Neural crest cell (in vitro differentiated cells): ENCODE measurements at regions not wholly inside any gene's neighbourhood (a gene's known extent, or its start where the extent isn't known, plus 50 kb on each side); places are given as distances from the start of the nearest gene placed in this dataset.

Experiments
- DNase-seq: peaks from one replicate; pipeline ENCODE4 v3.0.0; 2021; ENCODE audit warnings: low read depth, mixed read lengths, low spot score
- H3K27ac Mint-ChIP-seq: one replicate; pipeline ENCODE4 v1.8.0; 2021; ENCODE audit warnings: mild to moderate bottlenecking, mixed read lengths; ENCODE audit not compliant: unreplicated experiment
- H3K27me3 Mint-ChIP-seq: 2 replicates; pipeline ENCODE4 v1.8.0; 2021; ENCODE audit warnings: low read depth, mild to moderate bottlenecking, mixed read lengths
- H3K36me3 Mint-ChIP-seq: 2 replicates; pipeline ENCODE4 v1.8.0; 2021; ENCODE audit warnings: low read depth, mild to moderate bottlenecking, mixed read lengths
- H3K4me1 Mint-ChIP-seq: 2 replicates; pipeline ENCODE4 v1.8.0; 2021; ENCODE audit warnings: mixed read lengths
- H3K4me3 Mint-ChIP-seq: one replicate; pipeline ENCODE4 v1.8.0; 2021; ENCODE audit warnings: mild to moderate bottlenecking, mixed read lengths
- H3K9me3 Mint-ChIP-seq: 2 replicates; pipeline ENCODE4 v1.8.0; 2021; ENCODE audit warnings: mixed read lengths
- CTCF ChIP-seq: fragments of 200-600 bp; sonication (generic); conservative IDR thresholded peaks from 2 replicates; pipeline ENCODE4 v1.5.0; 2021; ENCODE audit warnings: antibody characterized with exemption, mild to moderate bottlenecking

GRCh38 chr5:167402671-167403070, 888.8 kb upstream of the WWC1 start:
- H3K4me1 Mint-ChIP-seq: peaks cover 7% of the 10 kb centered on the region
- H3K4me3 Mint-ChIP-seq: no peak overlapping the region
- H3K36me3 Mint-ChIP-seq: no peaks in the 10 kb centered on the region
- no peak overlapping the region for H3K27ac Mint-ChIP-seq
- no peak for DNase-seq
- no peaks in the 10 kb centered on the region for H3K27me3 Mint-ChIP-seq
- no peaks in the 10 kb centered on the region for H3K9me3 Mint-ChIP-seq
- no peak for TF ChIP-seq CTCF

- no peak overlapping the region for H3K4me3 Mint-ChIP-seq
- no peak for TF ChIP-seq CTCF
- peaks cover 7% of the 10 kb centered on the region for H3K4me1 Mint-ChIP-seq
- no peak for DNase-seq
- no peaks in the 10 kb centered on the region for H3K27me3 Mint-ChIP-seq
- no peaks in the 10 kb centered on the region for H3K9me3 Mint-ChIP-seq
- H3K27ac Mint-ChIP-seq: no peak overlapping the region
- H3K36me3 Mint-ChIP-seq: no peaks in the 10 kb centered on the region
Measured at GRCh38 chr5:167406513-167406912, 884.9 kb upstream of the WWC1 start.

- no peak overlapping the region for H3K27ac Mint-ChIP-seq
- H3K4me1 Mint-ChIP-seq: no peaks in the 10 kb centered on the region
- no peak for TF ChIP-seq CTCF
- DNase-seq: no peak
- no peaks in the 10 kb centered on the region for H3K36me3 Mint-ChIP-seq
- no peaks in the 10 kb centered on the region for H3K9me3 Mint-ChIP-seq
- no peak overlapping the region for H3K4me3 Mint-ChIP-seq
- H3K27me3 Mint-ChIP-seq: no peaks in the 10 kb centered on the region
Measured at GRCh38 chr5:167412556-167412955, 878.9 kb upstream of the WWC1 start.

- Mint-ChIP-seq H3K27ac (no peak overlapping the region), H3K4me3 (no peak overlapping the region), H3K36me3 (no peaks in the 10 kb centered on the region), H3K9me3 (no peaks in the 10 kb centered on the region), H3K4me1 (no peaks in the 10 kb centered on the region), H3K27me3 (no peaks in the 10 kb centered on the region)
- no peak for DNase-seq
- TF ChIP-seq CTCF: no peak
Measured at GRCh38 chr5:167413506-167413905, 877.9 kb upstream of the WWC1 start.

- Mint-ChIP-seq H3K36me3 (no peaks in the 10 kb centered on the region), H3K4me1 (no peaks in the 10 kb centered on the region), H3K9me3 (no peaks in the 10 kb centered on the region), H3K4me3 (no peak overlapping the region), H3K27ac (no peak overlapping the region), H3K27me3 (no peaks in the 10 kb centered on the region)
- DNase-seq: no peak
- no peak for TF ChIP-seq CTCF
Measured at GRCh38 chr5:167414611-167415010, 876.8 kb upstream of the WWC1 start.
